Ishikawa (cell line): ENCODE measurements at regions not wholly inside any gene's neighbourhood (a gene's known extent, or its start where the extent isn't known, plus 50 kb on each side); places are given as distances from the start of the nearest gene placed in this dataset.

Source experiments
- FOXM1 ChIP-seq: IDR thresholded peaks from 2 replicates; pipeline ENCODE4 v1.6.1; 2012; ENCODE audit warnings: low read depth, borderline replicate concordance
- NFIC ChIP-seq: IDR thresholded peaks from 2 replicates; pipeline ENCODE4 v1.6.1; 2012
- RAD21 ChIP-seq: IDR thresholded peaks from 2 replicates; pipeline ENCODE4 v1.6.1; 2012; ENCODE audit warnings: low read depth
- TF ChIP-seq, protein P1 (sequence below): IDR thresholded peaks from 2 replicates; pipeline ENCODE4 v1.6.1; 2012; ENCODE audit warnings: low read depth, mild to moderate bottlenecking

DNA sequence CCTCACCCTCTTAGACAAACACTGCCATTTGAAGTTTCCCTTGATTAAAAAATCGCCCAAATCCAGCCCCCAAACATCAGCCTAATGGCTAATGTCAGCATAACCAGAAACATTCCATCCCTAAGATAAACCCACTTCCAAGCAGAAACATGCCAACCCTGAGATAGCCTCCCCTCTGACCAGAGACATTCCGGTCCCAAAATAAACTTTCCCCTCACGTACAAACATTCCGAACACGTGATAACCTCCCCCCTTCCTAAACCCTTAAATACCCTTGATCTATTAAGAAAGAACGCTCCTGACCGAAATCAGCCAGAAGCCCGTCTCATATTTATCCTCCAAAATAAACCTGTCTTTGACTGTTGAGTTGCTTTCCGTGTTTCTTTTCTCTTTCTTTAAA, 237.2 kb downstream of the ASMT start:
- TF ChIP-seq, protein P1, sequence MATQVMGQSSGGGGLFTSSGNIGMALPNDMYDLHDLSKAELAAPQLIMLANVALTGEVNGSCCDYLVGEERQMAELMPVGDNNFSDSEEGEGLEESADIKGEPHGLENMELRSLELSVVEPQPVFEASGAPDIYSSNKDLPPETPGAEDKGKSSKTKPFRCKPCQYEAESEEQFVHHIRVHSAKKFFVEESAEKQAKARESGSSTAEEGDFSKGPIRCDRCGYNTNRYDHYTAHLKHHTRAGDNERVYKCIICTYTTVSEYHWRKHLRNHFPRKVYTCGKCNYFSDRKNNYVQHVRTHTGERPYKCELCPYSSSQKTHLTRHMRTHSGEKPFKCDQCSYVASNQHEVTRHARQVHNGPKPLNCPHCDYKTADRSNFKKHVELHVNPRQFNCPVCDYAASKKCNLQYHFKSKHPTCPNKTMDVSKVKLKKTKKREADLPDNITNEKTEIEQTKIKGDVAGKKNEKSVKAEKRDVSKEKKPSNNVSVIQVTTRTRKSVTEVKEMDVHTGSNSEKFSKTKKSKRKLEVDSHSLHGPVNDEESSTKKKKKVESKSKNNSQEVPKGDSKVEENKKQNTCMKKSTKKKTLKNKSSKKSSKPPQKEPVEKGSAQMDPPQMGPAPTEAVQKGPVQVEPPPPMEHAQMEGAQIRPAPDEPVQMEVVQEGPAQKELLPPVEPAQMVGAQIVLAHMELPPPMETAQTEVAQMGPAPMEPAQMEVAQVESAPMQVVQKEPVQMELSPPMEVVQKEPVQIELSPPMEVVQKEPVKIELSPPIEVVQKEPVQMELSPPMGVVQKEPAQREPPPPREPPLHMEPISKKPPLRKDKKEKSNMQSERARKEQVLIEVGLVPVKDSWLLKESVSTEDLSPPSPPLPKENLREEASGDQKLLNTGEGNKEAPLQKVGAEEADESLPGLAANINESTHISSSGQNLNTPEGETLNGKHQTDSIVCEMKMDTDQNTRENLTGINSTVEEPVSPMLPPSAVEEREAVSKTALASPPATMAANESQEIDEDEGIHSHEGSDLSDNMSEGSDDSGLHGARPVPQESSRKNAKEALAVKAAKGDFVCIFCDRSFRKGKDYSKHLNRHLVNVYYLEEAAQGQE, result no peak
- TF ChIP-seq NFIC (no peak), RAD21 (no peak), FOXM1 (no peak)
